DOHH2 (cell line): ENCODE measurements at regions not wholly inside any gene's neighbourhood (a gene's known extent, or its start where the extent isn't known, plus 50 kb on each side); places are given as distances from the start of the nearest gene placed in this dataset.

Source experiments
- CTCF ChIP-seq: fragments of 200-600 bp; sonication (generic); IDR thresholded peaks from one replicate; pipeline ENCODE4 v1.5.1; 2014; ENCODE audit warnings: antibody characterized with exemption, mild to moderate bottlenecking, low read depth, low read length; ENCODE audit not compliant: poor library complexity, severe bottlenecking
- EZH2phosphoT487 ChIP-seq: fragments of 200-600 bp; sonication (generic); IDR thresholded peaks from 2 replicates; pipeline ENCODE4 v1.6.1; 2017; ENCODE audit warnings: borderline replicate concordance, mild to moderate bottlenecking, antibody characterized with exemption, low read length, moderate library complexity, mixed read lengths

- TF ChIP-seq CTCF = no peak
- TF ChIP-seq EZH2phosphoT487 = no peak
Measured at GRCh38 chr11:70879601-70880285, 372.6 kb downstream of the SHANK2 start.
